Calu3 (cell line): ENCODE measurements at regions not wholly inside any gene's neighbourhood (a gene's known extent, or its start where the extent isn't known, plus 50 kb on each side); places are given as distances from the start of the nearest gene placed in this dataset.
"Not testable (repeated sequence)": the region's sequence is repeated elsewhere in the genome, so short reads cannot be mapped to it uniquely, and the experiment has no call there.

Experiments
- BruUV-seq: library from RNA; stranded (reverse); fragments of 400-500 nt; replicated peaks from 2 replicates; lab custom pipeline; 2021; lab: Mats Ljungman, UMichigan
- CTCF ChIA-PET: fragments of 300-600 bp; sonication (Branson Sonifier 250); formaldehyde crosslinking; loops from one replicate; lab custom pipeline; 2022; ENCODE audit warnings: antibody characterized with exemption; lab: Charles Lee
- DNase-seq: peaks from one replicate; pipeline ENCODE4 v3.0.0; 2022
- H3K27ac Mint-ChIP-seq: one replicate; pipeline ENCODE4 v1.8.0; 2022; ENCODE audit warnings: mixed read lengths; ENCODE audit not compliant: unreplicated experiment
- H3K27me3 Mint-ChIP-seq: one replicate; pipeline ENCODE4 v1.8.0; 2022; ENCODE audit warnings: mixed read lengths; ENCODE audit not compliant: unreplicated experiment
- H3K36me3 Mint-ChIP-seq: one replicate; pipeline ENCODE4 v1.8.0; 2022; ENCODE audit warnings: mild to moderate bottlenecking, moderate library complexity, mixed read lengths; ENCODE audit not compliant: insufficient read depth, unreplicated experiment
- H3K4me1 Mint-ChIP-seq: one replicate; pipeline ENCODE4 v1.8.0; 2022; ENCODE audit warnings: mild to moderate bottlenecking, low read depth, mixed read lengths; ENCODE audit not compliant: unreplicated experiment
- H3K4me3 Mint-ChIP-seq: one replicate; pipeline ENCODE4 v1.8.0; 2022; ENCODE audit warnings: mild to moderate bottlenecking, low read depth, moderate library complexity, mixed read lengths; ENCODE audit not compliant: unreplicated experiment
- H3K9me3 Mint-ChIP-seq: one replicate; pipeline ENCODE4 v1.8.0; 2022; ENCODE audit warnings: low read depth, mixed read lengths; ENCODE audit not compliant: unreplicated experiment
- intact Hi-C: fragments of 100-400 bp; cut with micrococcal nuclease; formaldehyde crosslinking; loops from one replicate; pipeline ENCODE4 v1.10.0; 2022; ENCODE audit not compliant: unreplicated experiment
- TF ChIP-seq, protein P1 (sequence below): fragments of 200-600 bp; IDR thresholded peaks from one replicate; pipeline ENCODE4 v1.8.0; 2022; ENCODE audit warnings: antibody characterized with exemption; ENCODE audit not compliant: unreplicated experiment

GRCh38 chr1:192496369-192497056, 79.1 kb upstream of the RGS1 start:
- DNase-seq: no peak
- H3K4me1 Mint-ChIP-seq: no peaks in the 10 kb centered on the region
- H3K27me3 Mint-ChIP-seq: no peaks in the 10 kb centered on the region
- peaks cover 5% of the 10 kb centered on the region for H3K9me3 Mint-ChIP-seq
- TF ChIP-seq, protein P1, sequence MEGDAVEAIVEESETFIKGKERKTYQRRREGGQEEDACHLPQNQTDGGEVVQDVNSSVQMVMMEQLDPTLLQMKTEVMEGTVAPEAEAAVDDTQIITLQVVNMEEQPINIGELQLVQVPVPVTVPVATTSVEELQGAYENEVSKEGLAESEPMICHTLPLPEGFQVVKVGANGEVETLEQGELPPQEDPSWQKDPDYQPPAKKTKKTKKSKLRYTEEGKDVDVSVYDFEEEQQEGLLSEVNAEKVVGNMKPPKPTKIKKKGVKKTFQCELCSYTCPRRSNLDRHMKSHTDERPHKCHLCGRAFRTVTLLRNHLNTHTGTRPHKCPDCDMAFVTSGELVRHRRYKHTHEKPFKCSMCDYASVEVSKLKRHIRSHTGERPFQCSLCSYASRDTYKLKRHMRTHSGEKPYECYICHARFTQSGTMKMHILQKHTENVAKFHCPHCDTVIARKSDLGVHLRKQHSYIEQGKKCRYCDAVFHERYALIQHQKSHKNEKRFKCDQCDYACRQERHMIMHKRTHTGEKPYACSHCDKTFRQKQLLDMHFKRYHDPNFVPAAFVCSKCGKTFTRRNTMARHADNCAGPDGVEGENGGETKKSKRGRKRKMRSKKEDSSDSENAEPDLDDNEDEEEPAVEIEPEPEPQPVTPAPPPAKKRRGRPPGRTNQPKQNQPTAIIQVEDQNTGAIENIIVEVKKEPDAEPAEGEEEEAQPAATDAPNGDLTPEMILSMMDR: no peak
- CTCF ChIA-PET: no interaction called here
- H3K27ac Mint-ChIP-seq: no peak overlapping the region
- BruUV-seq: no TSS peak
- H3K4me3 Mint-ChIP-seq: no peak overlapping the region
- intact Hi-C loops: no loop called here
- no peaks in the 10 kb centered on the region for H3K36me3 Mint-ChIP-seq

DNA sequence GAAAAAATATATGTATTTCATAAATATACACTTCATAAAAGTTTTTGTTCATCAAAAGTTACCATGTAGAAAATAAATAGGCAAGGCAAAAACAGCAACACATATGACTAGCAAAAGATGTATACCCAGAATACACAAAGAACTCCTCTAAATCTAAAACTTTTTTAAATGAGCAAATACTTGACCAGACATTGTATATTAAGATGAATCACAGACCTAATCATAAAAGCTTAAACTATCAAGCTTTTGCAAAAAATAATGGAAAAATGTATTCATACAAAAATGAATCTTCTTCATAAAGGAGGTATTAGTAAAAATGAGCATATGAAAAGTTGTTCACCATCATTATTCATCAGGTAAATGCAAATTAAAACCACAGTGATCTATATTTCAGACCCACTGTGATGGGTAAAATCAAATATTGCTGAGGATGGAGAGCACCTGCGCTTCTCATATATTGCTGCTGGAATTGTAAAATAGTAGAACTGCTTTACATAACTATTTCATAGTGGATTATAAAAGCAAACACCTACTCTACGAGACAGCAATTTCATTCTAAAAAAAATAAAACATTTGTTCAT, 78.3 kb upstream of the RGS1 start:
- CTCF ChIA-PET: no interaction called here
- no peaks in the 10 kb centered on the region for H3K36me3 Mint-ChIP-seq
- H3K4me3 Mint-ChIP-seq: no peak overlapping the region
- DNase-seq: no peak
- no peak overlapping the region for H3K27ac Mint-ChIP-seq
- TF ChIP-seq, protein P1: no peak
- peaks cover 5% of the 10 kb centered on the region for H3K9me3 Mint-ChIP-seq
- intact Hi-C loops: no loop called here
- no TSS peak for BruUV-seq
- H3K27me3 Mint-ChIP-seq: no peaks in the 10 kb centered on the region
- H3K4me1 Mint-ChIP-seq: no peaks in the 10 kb centered on the region

DNA sequence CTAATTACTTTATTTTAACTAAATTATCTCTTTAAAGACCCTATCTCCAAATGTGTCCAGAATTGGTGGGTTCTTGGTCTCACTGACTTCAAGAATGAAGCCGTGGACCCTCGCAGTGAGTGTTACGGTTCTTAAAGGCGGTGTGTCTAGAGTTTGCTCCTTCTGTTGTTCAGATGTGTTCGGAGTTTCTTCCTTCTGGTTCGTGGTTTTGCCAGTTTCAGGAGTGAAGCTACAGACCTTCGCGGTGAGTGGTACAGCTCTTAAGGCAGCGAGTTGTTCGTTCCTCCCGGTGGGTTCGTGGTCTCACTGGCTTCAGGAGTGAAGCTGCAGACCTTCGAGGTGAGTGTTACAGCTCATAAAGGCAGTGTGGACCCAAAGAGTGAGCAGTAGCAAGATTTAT, 77.5 kb upstream of the RGS1 start:
- H3K9me3 Mint-ChIP-seq, intact Hi-C loops, BruUV-seq, H3K4me3 Mint-ChIP-seq, H3K27me3 Mint-ChIP-seq, H3K27ac Mint-ChIP-seq, DNase-seq, H3K36me3 Mint-ChIP-seq, H3K4me1 Mint-ChIP-seq: not testable (repeated sequence)
- CTCF ChIA-PET: interaction anchor here (1.2 kb wide), 1 partner anchor 8 kb away, joined by 3 read pairs; no protein-coding TSS in a partner anchor

DNA sequence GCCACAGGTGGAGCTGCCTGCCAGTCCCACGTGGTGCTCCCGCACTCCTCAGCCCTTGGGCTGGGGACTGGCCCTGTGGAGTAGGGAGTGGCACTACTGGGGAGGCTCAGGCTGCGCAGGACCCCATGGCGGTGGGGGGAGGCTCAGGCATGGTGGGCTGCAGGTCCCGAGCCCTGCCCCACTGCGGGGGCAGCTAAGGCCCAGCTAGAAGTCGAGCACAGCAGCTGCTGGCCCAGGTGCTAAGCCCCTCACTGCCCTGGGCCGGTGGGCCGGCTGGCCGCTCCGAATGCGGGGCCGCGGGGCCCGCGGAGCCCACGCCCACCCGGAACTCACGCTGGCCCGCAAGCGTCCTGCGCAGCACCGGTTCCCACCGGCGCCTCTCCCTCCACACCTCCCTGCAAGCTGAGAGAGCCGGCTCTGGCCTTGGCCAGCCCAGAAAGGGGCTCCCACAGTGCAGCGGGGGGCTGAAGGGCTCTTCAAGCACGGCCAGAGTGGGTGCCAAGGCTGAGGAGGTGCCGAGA, 76.5 kb upstream of the RGS1 start:
- H3K9me3 Mint-ChIP-seq, intact Hi-C loops, DNase-seq, H3K27ac Mint-ChIP-seq, H3K4me1 Mint-ChIP-seq, H3K36me3 Mint-ChIP-seq, H3K27me3 Mint-ChIP-seq, BruUV-seq, H3K4me3 Mint-ChIP-seq: not testable (repeated sequence)
- CTCF ChIA-PET: interaction anchor here (1.2 kb wide), 1 partner anchor 9 kb away, joined by 3 read pairs; no protein-coding TSS in a partner anchor

DNA sequence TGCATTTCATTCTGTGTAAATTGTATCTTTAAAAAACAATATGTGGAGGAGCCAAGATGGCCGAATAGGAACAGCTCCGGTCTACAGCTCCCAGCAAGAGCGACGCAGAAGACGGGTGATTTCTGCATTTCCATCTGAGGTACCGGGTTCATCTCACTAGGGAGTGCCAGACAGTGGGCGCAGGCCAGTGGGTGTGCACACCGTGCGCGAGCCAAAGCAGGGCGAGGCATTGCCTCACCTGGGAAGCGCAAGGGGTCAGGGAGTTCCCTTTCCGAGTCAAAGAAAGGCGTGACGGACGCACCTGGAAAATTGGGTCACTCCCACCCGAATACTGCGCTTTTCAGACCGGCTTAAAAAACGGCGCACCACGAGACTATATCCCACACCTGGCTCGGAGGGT, 75.0 kb upstream of the RGS1 start:
- H3K27me3 Mint-ChIP-seq, intact Hi-C loops, H3K4me3 Mint-ChIP-seq: not testable (repeated sequence)

More for the DNA sequence above, 75.0 kb upstream of the RGS1 start:
- BruUV-seq, H3K36me3 Mint-ChIP-seq, H3K4me1 Mint-ChIP-seq, H3K9me3 Mint-ChIP-seq, DNase-seq, CTCF ChIA-PET, H3K27ac Mint-ChIP-seq: not testable (repeated sequence)
